Esophagus muscularis mucosa (tissue), 4 donors: ENCODE measurements at regions not wholly inside any gene's neighbourhood (a gene's known extent, or its start where the extent isn't known, plus 50 kb on each side); places are given as distances from the start of the nearest gene placed in this dataset.
"Not testable (repeated sequence)": the region's sequence is repeated elsewhere in the genome, so short reads cannot be mapped to it uniquely, and the experiment has no call there.

Experiments used
- DNase-seq: peaks from one replicate; pipeline ENCODE4 v3.0.0-alpha.2; 2017; ENCODE audit errors: extremely low spot score
- H3K27ac ChIP-seq, 4 donors: fragments of 200-600 bp; sonication (generic); replicated peaks in 1 of 4; 1 replicate in 3 of 4; 2 replicates in 1 of 4; pipeline ENCODE4 v1.5.1; 2016 to 2019; ENCODE audit warnings: mild to moderate bottlenecking in 1 of 4
- H3K27me3 ChIP-seq, 4 donors: fragments of 200-600 bp; sonication (generic); one replicate each; pipeline versions ENCODE4 v1.5.1 to v1.6.0; 2016 to 2019
- H3K36me3 ChIP-seq, 4 donors: fragments of 200-600 bp; sonication (generic); one replicate each; pipeline ENCODE4 v1.5.1; 2016 to 2019
- H3K4me1 ChIP-seq, 4 donors: fragments of 200-600 bp; sonication (generic); one replicate each; pipeline ENCODE4 v1.5.1; 2016 to 2019
- H3K4me3 ChIP-seq, 4 donors: fragments of 200-600 bp; sonication (generic); 1 replicate in 2 of 4; 2 replicates in 2 of 4; pipeline ENCODE4 v1.5.1; 2016 to 2019; ENCODE audit warnings: mild to moderate bottlenecking in 4 of 4, moderate library complexity in 1 of 4
- H3K9me3 ChIP-seq, 4 donors: fragments of 200-600 bp; sonication (generic); 1 replicate in 3 of 4; 2 replicates in 1 of 4; pipeline ENCODE4 v1.5.1; 2016 to 2019
- EP300 ChIP-seq: sonication (generic); formaldehyde crosslinking; IDR thresholded peaks from one replicate; pipeline ENCODE4 v1.6.1; 2017; ENCODE audit warnings: antibody characterized with exemption
- POLR2A ChIP-seq: fragments of 450-650 bp; IDR thresholded peaks from one replicate; pipeline ENCODE4 v1.6.1; 2017; ENCODE audit warnings: antibody characterized with exemption, moderate library complexity, mild to moderate bottlenecking, low read depth
- POLR2AphosphoS5 ChIP-seq, 2 donors: sonication (generic); formaldehyde crosslinking; IDR thresholded peaks; one replicate each; pipeline ENCODE4 v1.6.1; 2017; ENCODE audit warnings: antibody characterized with exemption in 2 of 2
- WGBS: methylation state at CpG from one replicate; pipeline ENCODE4 v1.1.5; 2018; 5-methylcytosine and 5-hydroxymethylcytosine counted together
- intact Hi-C: fragments of 100-400 bp; cut with DNase I; formaldehyde crosslinking; loops from one replicate; pipeline ENCODE4 v1.15.1; 2023
- TF ChIP-seq, protein P1 (sequence below), 3 experiments: fragments of 200-600 bp in 2 of 3; fragments of 450-650 bp in 1 of 3; sonication (generic) in 2 of 3; IDR thresholded peaks; one replicate each; pipeline ENCODE4 v1.5.1; 2017 to 2019; ENCODE audit warnings: antibody characterized with exemption in 3 of 3, mild to moderate bottlenecking in 2 of 3, moderate library complexity in 1 of 3

DNA sequence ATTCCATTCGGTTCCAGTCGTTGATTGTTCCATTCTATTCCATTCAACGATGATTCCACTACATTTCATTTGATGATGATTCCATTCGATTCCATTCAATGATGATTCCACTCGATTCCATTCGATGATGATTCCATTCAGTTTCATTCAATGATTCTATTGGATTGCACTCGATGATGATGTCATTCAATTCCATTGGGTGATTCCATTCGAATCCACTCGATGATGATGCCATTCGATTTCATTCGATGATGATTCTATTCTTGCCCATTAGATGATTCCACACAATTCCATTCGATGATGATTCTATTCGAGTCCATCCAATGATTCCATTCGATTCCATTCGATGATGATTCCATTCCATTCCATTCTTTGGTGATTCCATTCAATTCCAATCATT lies 1283.7 kb downstream of the TP53TG3F start:
- no peaks in the 10 kb centered on the region for H3K36me3 ChIP-seq
- 80% methylated on average over 15 of the region's 15 CpGs for WGBS
- H3K27ac ChIP-seq: no peak overlapping the region
- TF ChIP-seq, protein P1, sequence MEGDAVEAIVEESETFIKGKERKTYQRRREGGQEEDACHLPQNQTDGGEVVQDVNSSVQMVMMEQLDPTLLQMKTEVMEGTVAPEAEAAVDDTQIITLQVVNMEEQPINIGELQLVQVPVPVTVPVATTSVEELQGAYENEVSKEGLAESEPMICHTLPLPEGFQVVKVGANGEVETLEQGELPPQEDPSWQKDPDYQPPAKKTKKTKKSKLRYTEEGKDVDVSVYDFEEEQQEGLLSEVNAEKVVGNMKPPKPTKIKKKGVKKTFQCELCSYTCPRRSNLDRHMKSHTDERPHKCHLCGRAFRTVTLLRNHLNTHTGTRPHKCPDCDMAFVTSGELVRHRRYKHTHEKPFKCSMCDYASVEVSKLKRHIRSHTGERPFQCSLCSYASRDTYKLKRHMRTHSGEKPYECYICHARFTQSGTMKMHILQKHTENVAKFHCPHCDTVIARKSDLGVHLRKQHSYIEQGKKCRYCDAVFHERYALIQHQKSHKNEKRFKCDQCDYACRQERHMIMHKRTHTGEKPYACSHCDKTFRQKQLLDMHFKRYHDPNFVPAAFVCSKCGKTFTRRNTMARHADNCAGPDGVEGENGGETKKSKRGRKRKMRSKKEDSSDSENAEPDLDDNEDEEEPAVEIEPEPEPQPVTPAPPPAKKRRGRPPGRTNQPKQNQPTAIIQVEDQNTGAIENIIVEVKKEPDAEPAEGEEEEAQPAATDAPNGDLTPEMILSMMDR (IDR thresholded peaks at IDR 0.05): no peak
- TF ChIP-seq POLR2AphosphoS5 (IDR thresholded peaks at IDR 0.05) (no peak), POLR2A (no peak), EP300 (no peak)
- peaks cover 0 to 76% (median 41%) of the 10 kb centered on the region in 4 donors for H3K9me3 ChIP-seq
- intact Hi-C loops: no loop called here
- no peaks in the 10 kb centered on the region for H3K4me1 ChIP-seq
- no peak overlapping the region for H3K4me3 ChIP-seq
- no peak for DNase-seq
- H3K27me3 ChIP-seq: no peaks in the 10 kb centered on the region

DNA sequence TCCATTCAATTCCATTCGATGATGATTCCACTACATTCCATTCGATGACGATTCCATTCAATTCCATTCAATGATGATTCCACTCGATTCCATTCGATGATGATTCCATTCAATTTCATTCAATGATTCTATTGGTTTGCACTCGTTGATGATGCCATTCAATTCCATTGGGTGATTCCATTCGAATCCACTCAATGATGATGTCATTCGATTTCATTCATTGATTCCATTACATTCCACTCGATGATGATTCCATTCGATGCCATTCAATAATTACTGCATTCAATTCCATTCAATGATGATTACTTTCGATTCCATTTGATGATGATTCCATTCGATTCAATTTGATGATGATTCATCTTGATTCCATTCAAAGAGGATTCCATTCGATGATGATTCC lies 1299.4 kb downstream of the TP53TG3F start:
- Histone ChIP-seq H3K4me1 (no peaks in the 10 kb centered on the region), H3K27me3 (no peaks in the 10 kb centered on the region), H3K9me3 (peaks cover 0 to 87% (median 56%) of the 10 kb centered on the region in 4 donors), H3K27ac (no peak overlapping the region), H3K36me3 (no peaks in the 10 kb centered on the region), H3K4me3 (no peak overlapping the region)
- TF ChIP-seq POLR2AphosphoS5 (IDR thresholded peaks at IDR 0.05) (no peak), POLR2A (no peak), EP300 (no peak)
- TF ChIP-seq, protein P1 (IDR thresholded peaks at IDR 0.05): no peak
- no peak for DNase-seq
- 81% methylated on average over 13 of the region's 13 CpGs for WGBS
- intact Hi-C loops: no loop called here

DNA sequence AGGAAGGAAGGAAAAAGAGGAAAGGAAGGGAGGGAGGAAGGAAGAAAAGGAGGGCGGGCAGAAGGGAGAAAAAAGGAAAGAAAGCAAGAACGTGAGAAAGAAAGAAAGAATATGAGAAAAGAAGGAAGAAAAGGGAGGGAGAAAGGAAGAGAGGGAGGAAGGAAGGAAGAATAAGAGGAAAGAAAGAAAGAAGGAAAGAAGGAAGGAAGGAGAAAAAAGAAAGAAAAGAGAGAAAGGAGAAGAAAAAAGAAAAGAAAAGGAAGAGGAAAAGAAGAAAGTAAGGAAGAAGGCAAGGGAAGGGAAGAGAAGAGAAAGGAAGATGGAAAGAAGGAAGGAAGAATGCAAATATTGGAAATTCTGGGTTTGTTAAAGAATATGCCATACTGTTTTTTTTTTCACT lies 1332.4 kb downstream of the TP53TG3F start:
- DNase-seq, H3K27me3 ChIP-seq, H3K27ac ChIP-seq, H3K4me3 ChIP-seq, intact Hi-C loops, H3K36me3 ChIP-seq, H3K9me3 ChIP-seq, H3K4me1 ChIP-seq: not testable (repeated sequence)
- 18% methylated on average over 2 of the region's 2 CpGs for WGBS

DNA sequence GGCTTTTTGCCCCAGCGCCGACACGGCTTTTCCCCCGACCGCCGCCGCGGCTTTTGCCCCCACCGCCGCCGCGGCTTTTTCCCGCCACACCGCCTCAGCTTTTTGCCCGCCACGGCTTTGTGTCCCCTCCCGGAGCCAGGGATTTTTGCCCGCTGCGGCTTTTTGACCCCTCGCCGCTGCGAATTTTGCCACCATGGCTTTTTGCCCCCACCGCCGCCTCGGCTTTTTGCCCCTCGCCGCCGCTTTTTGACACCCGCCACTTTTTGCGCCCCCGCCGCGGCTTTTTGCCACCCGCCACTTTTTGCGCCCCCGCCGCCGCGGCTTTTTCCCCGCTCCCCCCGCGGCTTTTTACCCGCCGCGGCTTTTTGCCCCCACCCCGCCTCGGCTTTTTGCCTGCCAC lies 1342.5 kb downstream of the TP53TG3F start:
- intact Hi-C loops: no loop called here
- Histone ChIP-seq H3K27me3 (peaks cover 0 to 34% (median 0%) of the 10 kb centered on the region in 4 donors), H3K4me3 (no peak overlapping the region), H3K4me1 (no peaks in the 10 kb centered on the region), H3K9me3 (peaks cover 0 to 30% (median 15%) of the 10 kb centered on the region in 4 donors), H3K36me3 (no peaks in the 10 kb centered on the region), H3K27ac (no peak overlapping the region)
- no peak for TF ChIP-seq EP300
- TF ChIP-seq, protein P1 (IDR thresholded peaks at IDR 0.05): no peak
- TF ChIP-seq POLR2A: no peak
- TF ChIP-seq POLR2AphosphoS5 (IDR thresholded peaks at IDR 0.05): no peak
- WGBS: 63% methylated on average over 47 of the region's 47 CpGs
- no peak for DNase-seq

DNA sequence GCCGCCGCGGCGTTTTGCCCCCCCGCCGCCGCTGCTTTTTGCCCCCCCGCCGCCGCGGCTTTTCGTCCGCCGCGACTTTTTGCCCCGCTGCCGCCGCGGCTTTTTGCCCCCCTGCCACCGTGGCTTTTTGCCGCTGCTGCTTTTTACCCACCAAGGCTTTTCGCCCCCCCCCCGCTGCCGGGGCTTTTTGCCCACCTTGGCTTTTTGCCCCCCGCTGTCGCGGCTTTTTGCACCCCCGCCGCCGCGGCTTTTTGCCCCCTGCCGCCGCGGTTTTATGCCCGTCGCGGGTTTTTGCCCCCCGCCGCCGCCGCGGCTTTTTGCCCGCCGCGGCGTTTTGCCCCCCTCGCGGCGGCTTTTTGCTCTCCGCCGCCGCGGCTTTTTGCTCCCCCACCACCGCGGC lies 1343.0 kb downstream of the TP53TG3F start:
- H3K4me3 ChIP-seq: no peak overlapping the region
- no peaks in the 10 kb centered on the region for H3K4me1 ChIP-seq
- DNase-seq: no peak
- H3K9me3 ChIP-seq: peaks cover 0 to 30% (median 15%) of the 10 kb centered on the region in 4 donors
- no peaks in the 10 kb centered on the region for H3K36me3 ChIP-seq
- intact Hi-C loops: no loop called here
- peaks cover 0 to 34% (median 0%) of the 10 kb centered on the region in 4 donors for H3K27me3 ChIP-seq
- no peak overlapping the region for H3K27ac ChIP-seq
- no peak for TF ChIP-seq POLR2A
- no peak for TF ChIP-seq EP300
- TF ChIP-seq, protein P1 (IDR thresholded peaks at IDR 0.05): no peak
- TF ChIP-seq POLR2AphosphoS5 (IDR thresholded peaks at IDR 0.05): no peak
- 59% methylated on average over 37 of the region's 55 CpGs for WGBS
